Stimulated activated naive CD4-positive, alpha-beta T cell (primary cell): ENCODE measurements at regions not wholly inside any gene's neighbourhood (a gene's known extent, or its start where the extent isn't known, plus 50 kb on each side); places are given as distances from the start of the nearest gene placed in this dataset.
A peak's percentile ranks its signal among the peaks of the same experiment; 100 is the strongest.
"Not testable (repeated sequence)": the region's sequence is repeated elsewhere in the genome, so short reads cannot be mapped to it uniquely, and the experiment has no call there.

ENCODE experiments used
- DNase-seq, 6 experiments: peaks; one replicate each; lab custom pipeline; 2025; lab: John Stamatoyannopoulos, UW

GRCh38 chr15:66635817-66636216 is 66.2 kb upstream of the SMAD6 start:
- DNase-seq = no peak

GRCh38 chr15:66637044-66637443 is 65.0 kb upstream of the SMAD6 start:
- DNase-seq = not testable (repeated sequence)

DNA sequence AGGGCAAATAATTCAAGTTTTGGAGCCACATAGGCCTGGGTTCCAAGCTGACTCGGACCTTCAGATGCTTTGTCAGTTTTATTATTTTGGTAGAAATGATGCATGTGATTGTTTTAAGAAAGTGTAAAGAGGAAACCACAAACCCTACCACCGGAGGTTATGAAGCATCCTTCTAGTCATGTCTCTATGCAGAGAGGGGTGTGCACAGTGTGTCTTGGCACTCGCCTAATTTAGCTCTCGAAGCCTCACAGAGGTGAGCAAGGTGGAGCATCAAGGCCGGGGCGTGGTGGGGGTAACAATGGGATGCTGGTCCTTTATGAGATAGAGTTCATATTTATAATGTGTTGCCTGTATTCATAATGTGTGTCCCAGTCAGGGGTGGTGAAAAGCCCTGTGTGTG is 63.7 kb upstream of the SMAD6 start:
- DNase-seq = peak in 1 of 6 experiments; percentile 16

- DNase-seq = no peak
Observed at GRCh38 chr15:66641485-66642315, 60.3 kb upstream of the SMAD6 start.

DNA sequence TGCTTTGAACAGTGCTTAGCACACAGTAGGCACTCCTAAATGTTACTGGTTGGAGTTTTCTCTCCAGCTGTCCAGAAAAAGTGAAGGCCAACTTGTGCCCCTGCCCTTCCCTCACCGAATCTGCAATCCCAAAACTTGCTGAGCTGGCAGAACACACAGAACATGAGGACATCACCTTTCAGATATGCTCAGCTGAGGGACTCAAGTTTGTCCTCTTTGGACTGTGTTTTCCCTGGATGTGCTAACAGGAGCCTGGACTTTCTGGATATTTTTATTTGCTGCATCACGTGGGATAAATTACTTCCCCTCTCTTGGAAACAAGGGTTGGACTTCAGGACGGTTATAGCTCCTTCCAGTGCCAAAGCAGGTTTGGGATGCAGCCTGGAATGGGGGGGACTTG is 59.5 kb upstream of the SMAD6 start:
- DNase-seq = no peak

- DNase-seq = no peak
Observed at GRCh38 chr15:66643033-66643432, 59.0 kb upstream of the SMAD6 start.

DNA sequence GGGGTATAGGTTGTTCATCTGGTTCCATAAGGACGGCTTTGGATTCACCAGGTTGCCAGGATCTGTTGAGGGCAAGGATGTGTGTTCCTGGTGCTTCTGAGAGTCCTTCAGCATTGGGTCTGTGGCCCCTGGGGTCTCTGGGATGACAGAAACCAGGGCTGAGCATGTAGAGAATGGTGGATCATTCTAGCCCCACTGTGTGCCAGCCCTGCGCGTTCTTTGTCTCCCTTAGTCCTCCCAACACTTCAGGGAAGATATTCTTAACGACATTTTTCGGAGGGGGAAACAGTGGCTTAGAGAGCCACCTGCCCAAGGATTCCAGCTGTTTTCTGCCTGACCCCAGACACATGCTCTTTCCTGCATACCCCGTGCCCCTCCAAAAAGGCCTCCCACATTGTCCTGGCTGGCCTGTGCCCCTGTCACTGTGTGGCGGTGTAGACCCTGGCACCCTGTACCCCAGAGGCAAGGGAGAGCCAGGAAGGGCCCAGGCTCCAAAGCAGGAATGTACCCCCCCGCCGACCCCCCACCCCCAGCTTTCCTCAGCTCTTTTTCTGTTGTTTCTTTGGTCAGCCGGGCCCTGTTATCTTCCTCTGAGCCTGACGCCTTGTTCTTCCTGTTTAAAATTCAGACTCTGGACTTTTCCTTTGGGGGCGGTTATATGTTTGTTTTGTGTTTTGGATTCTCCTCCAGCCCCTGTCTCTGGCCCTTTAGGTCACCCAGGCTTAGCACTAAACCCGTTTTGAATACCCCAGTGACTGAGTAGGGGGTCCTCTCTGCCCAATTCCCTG is 57.8 kb upstream of the SMAD6 start:
- DNase-seq = no peak

GRCh38 chr15:66644869-66645268 is 57.2 kb upstream of the SMAD6 start:
- DNase-seq = no peak

DNA sequence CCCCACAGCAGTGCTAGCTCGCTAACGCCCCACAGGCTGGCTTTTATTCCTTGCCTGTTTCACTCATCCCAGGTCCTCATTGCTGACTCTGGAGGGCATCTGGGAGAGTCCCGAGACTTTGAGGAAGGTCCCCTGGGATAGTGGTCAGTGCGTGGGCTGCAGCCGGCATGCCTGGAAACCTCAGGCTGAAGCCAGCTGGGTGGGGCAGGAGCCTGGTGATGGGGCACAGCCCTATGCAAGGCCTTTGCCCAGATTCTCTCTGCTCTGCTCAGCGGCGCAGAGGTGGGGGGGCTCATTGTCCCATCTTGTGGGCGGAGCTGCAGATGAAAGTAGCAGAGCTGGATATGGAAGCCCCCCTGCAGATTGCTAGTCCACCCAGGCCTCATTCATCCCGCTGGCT is 55.7 kb upstream of the SMAD6 start:
- no peak for DNase-seq

GRCh38 chr15:66646799-66647198 is 55.2 kb upstream of the SMAD6 start:
- no peak for DNase-seq

DNA sequence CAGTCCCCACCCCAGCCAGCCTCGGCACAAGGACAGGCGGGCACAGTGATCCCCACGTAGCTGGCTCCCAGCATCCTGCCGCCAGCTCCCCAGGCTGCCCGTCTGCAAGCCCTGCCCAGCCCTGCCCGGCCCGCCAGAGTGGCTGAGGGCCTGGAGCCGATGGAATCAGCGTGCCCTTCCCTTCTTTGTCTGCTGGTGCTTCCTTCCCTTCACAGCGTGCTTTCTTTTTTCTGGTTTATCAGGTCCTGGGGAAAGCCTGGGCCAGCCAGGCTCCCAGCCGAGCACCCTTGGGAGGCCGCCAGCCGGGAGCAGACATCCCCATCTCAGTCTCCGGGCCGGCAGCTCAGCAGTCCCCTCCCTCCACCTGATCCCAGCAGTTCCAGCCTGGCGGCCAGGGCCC is 54.7 kb upstream of the SMAD6 start:
- DNase-seq = no peak

GRCh38 chr15:66648588-66648987 is 53.4 kb upstream of the SMAD6 start:
- no peak for DNase-seq

- DNase-seq = no peak
Observed at GRCh38 chr15:66649235-66649984, 52.6 kb upstream of the SMAD6 start.

GRCh38 chr15:66650433-66650832 is 51.6 kb upstream of the SMAD6 start:
- DNase-seq = no peak

DNA sequence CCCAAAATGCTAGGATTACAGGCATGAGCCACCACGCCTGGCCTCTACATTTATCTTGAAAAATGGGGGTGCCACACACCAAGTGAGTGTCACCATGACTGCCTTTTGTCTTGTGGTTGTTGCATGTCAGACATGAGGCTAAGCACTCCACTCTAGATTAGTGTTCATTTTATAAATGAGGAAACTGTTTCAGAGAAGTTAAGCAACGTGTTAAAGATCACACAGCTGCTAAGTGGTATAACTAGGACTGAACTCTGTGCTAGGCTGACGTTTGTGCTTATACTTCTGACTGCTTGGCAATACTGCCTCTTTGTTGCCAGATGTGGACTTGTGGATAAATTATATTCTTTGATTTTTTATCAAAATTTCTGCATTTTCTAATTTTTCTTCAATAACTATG is 50.8 kb upstream of the SMAD6 start:
- no peak for DNase-seq

- no peak for DNase-seq
Observed at GRCh38 chr15:66651913-66652642, 50.0 kb upstream of the SMAD6 start.
